HCT116 (cell line): ENCODE measurements at regions not wholly inside any gene's neighbourhood (a gene's known extent, or its start where the extent isn't known, plus 50 kb on each side); places are given as distances from the start of the nearest gene placed in this dataset.

Source experiments
- ATAC-seq: fragments of 200-7000 bp; cut with Tn5 transposase; 2 replicates; pipeline ENCODE4 v1.9.1; 2020; ENCODE audit warnings: mild to moderate bottlenecking, moderate library complexity
- BruUV-seq: library from RNA; stranded (reverse); fragments of 400-500 nt; replicated peaks from 2 replicates; lab custom pipeline; 2021; lab: Mats Ljungman, UMichigan
- CTCF ChIA-PET: fragments of 300-600 bp; sonication (Branson Sonifier 250); formaldehyde crosslinking; loops from one replicate; lab custom pipeline; 2021; ENCODE audit warnings: antibody characterized with exemption; lab: Charles Lee
- POLR2A ChIA-PET: fragments of 300-600, 350-600 bp; sonication (Branson Sonifier 250); formaldehyde crosslinking; loops from one replicate; lab custom pipeline; 2021; ENCODE audit warnings: antibody characterized with exemption; lab: Charles Lee
- RAD21 ChIA-PET, 2 experiments: fragments of 300-600 bp; sonication (Branson Sonifier 250); formaldehyde crosslinking; loops; one replicate each; lab custom pipeline; 2023; ENCODE audit warnings: low total read pairs in 2 of 2; ENCODE audit not compliant: uncharacterized antibody in 2 of 2, unreplicated experiment in 2 of 2, low non-redundant PET in 1 of 2; lab: Charles Lee
- DNase-seq: peaks from one replicate; pipeline ENCODE4 v3.0.0-alpha.2; 2010; ENCODE audit warnings: low read depth, low spot score
- H2AFZ ChIP-seq: fragments of 200-600 bp; shearing (Covaris generic), sonication (generic); 2 replicates; pipeline ENCODE4 v1.6.1; 2017; ENCODE audit warnings: low read depth, mixed run types, mixed read lengths, antibody characterized with exemption, low read length; ENCODE audit not compliant: poor library complexity, severe bottlenecking
- H3K27ac ChIP-seq: 2 replicates; pipeline ENCODE4 v1.5.1; 2012; ENCODE audit warnings: low read depth, low read length
- H3K27me3 ChIP-seq: fragments of 200-600 bp; sonication (generic); 2 replicates; pipeline ENCODE4 v1.6.1; 2016; ENCODE audit warnings: mixed run types, low read length, mixed read lengths; ENCODE audit not compliant: insufficient read depth
- H3K36me3 ChIP-seq, 2 experiments: fragments of 200-500 bp in 1 of 2; fragments of 200-600 bp in 1 of 2; sonication (Bioruptor generic) in 1 of 2; sonication (generic) in 1 of 2; 2 replicates each; pipeline versions ENCODE4 v1.5.1 to v1.6.1; 2014 to 2016; ENCODE audit warnings: low read length in 2 of 2, inconsistent platforms in 1 of 2, mixed read lengths in 1 of 2, mixed run types in 1 of 2; ENCODE audit not compliant: insufficient read depth in 2 of 2, control insufficient read depth in 1 of 2
- H3K4me1 ChIP-seq, 2 experiments: fragments of 200-600 bp in 1 of 2; sonication (generic) in 1 of 2; 2 replicates each; pipeline versions ENCODE4 v1.5.1 to v1.6.1; 2012 to 2017; ENCODE audit warnings: low read length in 2 of 2, inconsistent platforms in 1 of 2, mild to moderate bottlenecking in 1 of 2, mixed read lengths in 1 of 2, mixed run types in 1 of 2, moderate library complexity in 1 of 2; ENCODE audit not compliant: insufficient read depth in 2 of 2, control insufficient read depth in 1 of 2
- H3K4me2 ChIP-seq: fragments of 200-600 bp; sonication (generic); 2 replicates; pipeline ENCODE4 v1.6.1; 2017; ENCODE audit warnings: mixed run types, low read length, mixed read lengths
- H3K4me3 ChIP-seq, 2 experiments: fragments of 200-600 bp in 1 of 2; sonication (generic) in 1 of 2; replicated peaks in 1 of 2; 2 replicates each; pipeline ENCODE4 v1.5.1; 2011 to 2016; ENCODE audit warnings: low read length in 2 of 2, control low read depth in 1 of 2, low read depth in 1 of 2, mild to moderate bottlenecking in 1 of 2, mixed read lengths in 1 of 2, mixed run types in 1 of 2
- H3K79me2 ChIP-seq: fragments of 200-600 bp; sonication (generic); 2 replicates; pipeline ENCODE4 v1.6.1; 2017; ENCODE audit warnings: mild to moderate bottlenecking, mixed run types, low read length, moderate library complexity, mixed read lengths; ENCODE audit not compliant: insufficient read depth
- H3K9ac ChIP-seq: fragments of 200-600 bp; sonication (generic); 2 replicates; pipeline ENCODE4 v1.6.1; 2016; ENCODE audit warnings: low read length, mixed read lengths
- H3K9me2 ChIP-seq: fragments of 200-600 bp; sonication (generic), shearing (Covaris generic); 2 replicates; pipeline ENCODE4 v1.6.1; 2017; ENCODE audit warnings: mixed run types, mild to moderate bottlenecking, moderate library complexity; ENCODE audit not compliant: insufficient read depth
- H3K9me3 ChIP-seq, 2 experiments: fragments of 200-500 bp in 1 of 2; fragments of 200-600 bp in 1 of 2; sonication (Bioruptor generic) in 1 of 2; sonication (generic) in 1 of 2; 2 replicates each; pipeline ENCODE4 v1.6.1; 2014 to 2017; ENCODE audit warnings: low read length in 2 of 2, mixed read lengths in 2 of 2, inconsistent platforms in 1 of 2, low read depth in 1 of 2, mild to moderate bottlenecking in 1 of 2, mixed run types in 1 of 2, moderate library complexity in 1 of 2; ENCODE audit not compliant: control insufficient read depth in 1 of 2, insufficient read depth in 1 of 2
- H4K20me1 ChIP-seq: fragments of 200-600 bp; sonication (generic), shearing (Covaris generic); 2 replicates; pipeline ENCODE4 v1.6.1; 2017; ENCODE audit warnings: mixed run types, mild to moderate bottlenecking, moderate library complexity; ENCODE audit not compliant: insufficient read depth
- EZH2phosphoT487 ChIP-seq: fragments of 200-600 bp; IDR thresholded peaks from 2 replicates; pipeline ENCODE4 v1.6.1; 2018; ENCODE audit warnings: antibody characterized with exemption, borderline replicate concordance
- REST ChIP-seq: IDR thresholded peaks from 2 replicates; pipeline ENCODE4 v1.6.1; 2012; ENCODE audit warnings: low read depth
- TCF7L2 ChIP-seq: IDR thresholded peaks from 2 replicates; pipeline ENCODE4 v1.7.0; 2011; ENCODE audit warnings: borderline replicate concordance, inconsistent platforms; ENCODE audit not compliant: insufficient read depth, insufficient read length; ENCODE audit errors: extremely low read depth
- ZBTB33 ChIP-seq: IDR thresholded peaks from 2 replicates; pipeline ENCODE4 v1.6.1; 2011; ENCODE audit warnings: mild to moderate bottlenecking, low read length, moderate library complexity; ENCODE audit not compliant: insufficient replicate concordance; ENCODE audit errors: extremely low read depth
- intact Hi-C: fragments of 100-400 bp; cut with micrococcal nuclease; formaldehyde crosslinking; loops from 2 replicates; pipeline ENCODE4 v1.10.0; 2022
- TF ChIP-seq, protein P1 (sequence below): IDR thresholded peaks from 2 replicates; pipeline ENCODE4 v1.6.1; 2012

DNA sequence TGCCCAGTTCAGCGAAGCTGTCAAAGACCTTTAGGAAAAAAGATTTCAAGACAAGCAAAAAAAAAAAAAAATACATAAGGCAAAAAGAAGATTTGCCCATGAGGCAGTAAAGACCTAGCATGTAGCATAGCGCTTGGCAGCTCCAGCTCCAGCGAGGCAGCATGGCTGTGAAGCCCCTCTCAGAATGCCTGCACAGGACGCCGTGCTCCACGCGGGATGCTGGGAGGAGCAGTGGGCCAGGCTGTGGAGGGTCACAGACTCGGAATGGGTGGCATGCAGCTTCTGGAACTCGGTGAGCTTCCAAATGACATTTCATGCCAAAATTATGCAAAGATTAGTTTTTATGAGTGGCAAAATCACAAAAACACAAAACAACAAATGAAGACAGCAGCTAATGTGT lies 267.3 kb downstream of the ZNF516 start:
- Histone ChIP-seq H3K9me2 (no peaks in the 10 kb centered on the region), H3K27me3 (peaks cover 9% of the 10 kb centered on the region; the same call in 1 of the 2 replicates), H3K4me3 (no peak overlapping the region), H3K36me3 (no peaks in the 10 kb centered on the region), H4K20me1 (no peaks in the 10 kb centered on the region), H3K9me3 (no peaks in the 10 kb centered on the region), H3K9ac (no peak overlapping the region), H3K4me2 (no peak overlapping the region), H3K79me2 (no peaks in the 10 kb centered on the region), H2AFZ (no peak overlapping the region), H3K27ac (no peak overlapping the region), H3K4me1 (no peaks in the 10 kb centered on the region)
- intact Hi-C loops, result no loop called here
- ChIA-PET POLR2A (no interaction called here), RAD21 (no interaction called here), CTCF (no interaction called here)
- BruUV-seq, result no TSS peak
- no peak for DNase-seq
- TF ChIP-seq TCF7L2, result no peak
- no peak for ATAC-seq

- H3K27me3 ChIP-seq, result peaks cover 7% of the 10 kb centered on the region; the same call in 1 of the 2 replicates
- H3K4me1 ChIP-seq, result no peaks in the 10 kb centered on the region
- no peak for DNase-seq
- intact Hi-C loops, result no loop called here
- CTCF ChIA-PET, result no interaction called here
- no peaks in the 10 kb centered on the region for H3K9me2 ChIP-seq
- no peak overlapping the region for H2AFZ ChIP-seq
- no peaks in the 10 kb centered on the region for H4K20me1 ChIP-seq
- no peak overlapping the region for H3K4me2 ChIP-seq
- H3K36me3 ChIP-seq, result no peaks in the 10 kb centered on the region
- RAD21 ChIA-PET, result no interaction called here
- no peak for ATAC-seq
- BruUV-seq, result no TSS peak
- H3K9me3 ChIP-seq, result no peaks in the 10 kb centered on the region
- H3K9ac ChIP-seq, result no peak overlapping the region
- POLR2A ChIA-PET, result no interaction called here
- H3K79me2 ChIP-seq, result no peaks in the 10 kb centered on the region
- H3K27ac ChIP-seq, result no peak overlapping the region
- no peak overlapping the region for H3K4me3 ChIP-seq
- TF ChIP-seq TCF7L2 (no peak), REST (no peak), EZH2phosphoT487 (no peak), ZBTB33 (no peak)
- TF ChIP-seq, protein P1, sequence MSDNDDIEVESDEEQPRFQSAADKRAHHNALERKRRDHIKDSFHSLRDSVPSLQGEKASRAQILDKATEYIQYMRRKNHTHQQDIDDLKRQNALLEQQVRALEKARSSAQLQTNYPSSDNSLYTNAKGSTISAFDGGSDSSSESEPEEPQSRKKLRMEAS, result no peak
Measured at GRCh38 chr18:76223403-76223802, 271.6 kb downstream of the ZNF516 start.
